GM21360 (cell line): ENCODE measurements at regions not wholly inside any gene's neighbourhood (a gene's known extent, or its start where the extent isn't known, plus 50 kb on each side); places are given as distances from the start of the nearest gene placed in this dataset.
"Not testable (repeated sequence)": the region's sequence is repeated elsewhere in the genome, so short reads cannot be mapped to it uniquely, and the experiment has no call there.

Source experiments
- ATAC-seq: cut with Tn5 transposase; IDR thresholded peaks from one replicate; pipeline ENCODE4 v1.9.1; 2021; ENCODE audit warnings: mild to moderate bottlenecking, moderate library complexity; ENCODE audit not compliant: unreplicated experiment

- no peak for ATAC-seq
Observed at GRCh38 chr5:84961193-84961592, 576.5 kb upstream of the EDIL3 start.

GRCh38 chr5:84961903-84962302 is 577.2 kb upstream of the EDIL3 start:
- no peak for ATAC-seq

GRCh38 chr5:84983093-84983492 is 598.4 kb upstream of the EDIL3 start:
- ATAC-seq, result no peak

- ATAC-seq, result no peak
Observed at GRCh38 chr5:84985148-84985547, 600.5 kb upstream of the EDIL3 start.

- no peak for ATAC-seq
Observed at GRCh38 chr5:84986688-84987087, 602.0 kb upstream of the EDIL3 start.

GRCh38 chr5:85000671-85001070 is 616.0 kb upstream of the EDIL3 start:
- no peak for ATAC-seq

- ATAC-seq, result not testable (repeated sequence)
Observed at GRCh38 chr5:85002026-85002425, 617.3 kb upstream of the EDIL3 start.

- ATAC-seq, result no peak
Observed at GRCh38 chr5:85010014-85010562, 625.4 kb upstream of the EDIL3 start.

- no peak for ATAC-seq
Observed at GRCh38 chr5:85017261-85017660, 632.6 kb upstream of the EDIL3 start.

GRCh38 chr5:85030316-85031084 is 645.8 kb upstream of the EDIL3 start:
- ATAC-seq, result no peak

GRCh38 chr5:85049020-85049419 is 664.3 kb upstream of the EDIL3 start:
- no peak for ATAC-seq

GRCh38 chr5:85052826-85053225 is 668.1 kb upstream of the EDIL3 start:
- no peak for ATAC-seq

GRCh38 chr5:85069659-85070640 is 685.3 kb upstream of the EDIL3 start:
- no peak for ATAC-seq

- no peak for ATAC-seq
Observed at GRCh38 chr5:85077581-85077980, 692.9 kb upstream of the EDIL3 start.

GRCh38 chr5:85096421-85096820 is 711.7 kb upstream of the EDIL3 start:
- ATAC-seq, result no peak

GRCh38 chr5:85108471-85108870 is 723.8 kb upstream of the EDIL3 start:
- no peak for ATAC-seq

GRCh38 chr5:85109616-85110015 is 724.9 kb upstream of the EDIL3 start:
- ATAC-seq, result no peak

GRCh38 chr5:85132269-85132668 is 747.6 kb upstream of the EDIL3 start:
- ATAC-seq, result no peak

- no peak for ATAC-seq
Observed at GRCh38 chr5:85140471-85140870, 755.8 kb upstream of the EDIL3 start.

GRCh38 chr5:85143138-85143537 is 758.5 kb upstream of the EDIL3 start:
- ATAC-seq, result no peak

- no peak for ATAC-seq
Observed at GRCh38 chr5:85148701-85149100, 764.0 kb upstream of the EDIL3 start.

- ATAC-seq, result no peak
Observed at GRCh38 chr5:85159395-85159794, 774.7 kb upstream of the EDIL3 start.
